GM13977 (cell line): ENCODE measurements at regions not wholly inside any gene's neighbourhood (a gene's known extent, or its start where the extent isn't known, plus 50 kb on each side); places are given as distances from the start of the nearest gene placed in this dataset.

ENCODE experiments used
- DNase-seq: peaks from one replicate; pipeline ENCODE4 v3.0.0; 2012; ENCODE audit warnings: low spot score
- in situ Hi-C: fragments of 300-500 bp; cut with MboI; formaldehyde crosslinking; loops from one replicate; pipeline ENCODE4 v1.12.0; 2022; ENCODE audit warnings: low sequenced_read_pairs, low pct_unique_long_range_greater_than_20kb, mixed read lengths, inconsistent platforms; ENCODE audit not compliant: unreplicated experiment
- TF ChIP-seq, protein P1 (sequence below): IDR thresholded peaks from 2 replicates; pipeline ENCODE4 v1.5.1; 2012; ENCODE audit warnings: mild to moderate bottlenecking, control low read depth; ENCODE audit not compliant: insufficient read depth; ENCODE audit errors: extremely low read depth, missing control alignments

DNA sequence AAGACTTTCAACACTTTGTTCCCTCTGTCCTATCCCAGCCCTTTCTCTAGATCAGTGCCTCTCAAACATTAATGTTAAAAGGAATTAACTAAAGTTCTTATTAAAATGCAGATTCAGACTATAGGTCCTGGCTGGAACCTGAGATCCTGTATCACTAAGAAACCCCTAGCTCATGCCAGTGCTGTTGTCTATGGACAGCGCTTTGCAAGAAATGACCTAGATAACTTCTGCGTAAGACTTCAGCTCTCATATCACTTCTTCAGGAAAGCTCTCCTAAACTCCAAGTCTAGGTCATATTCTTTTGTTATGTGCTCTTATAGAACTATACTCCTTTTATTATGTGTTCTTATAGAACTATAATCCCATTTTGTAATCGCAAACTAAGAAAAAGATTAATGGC is 67.8 kb upstream of the CDIN1 start:
- TF ChIP-seq, protein P1, sequence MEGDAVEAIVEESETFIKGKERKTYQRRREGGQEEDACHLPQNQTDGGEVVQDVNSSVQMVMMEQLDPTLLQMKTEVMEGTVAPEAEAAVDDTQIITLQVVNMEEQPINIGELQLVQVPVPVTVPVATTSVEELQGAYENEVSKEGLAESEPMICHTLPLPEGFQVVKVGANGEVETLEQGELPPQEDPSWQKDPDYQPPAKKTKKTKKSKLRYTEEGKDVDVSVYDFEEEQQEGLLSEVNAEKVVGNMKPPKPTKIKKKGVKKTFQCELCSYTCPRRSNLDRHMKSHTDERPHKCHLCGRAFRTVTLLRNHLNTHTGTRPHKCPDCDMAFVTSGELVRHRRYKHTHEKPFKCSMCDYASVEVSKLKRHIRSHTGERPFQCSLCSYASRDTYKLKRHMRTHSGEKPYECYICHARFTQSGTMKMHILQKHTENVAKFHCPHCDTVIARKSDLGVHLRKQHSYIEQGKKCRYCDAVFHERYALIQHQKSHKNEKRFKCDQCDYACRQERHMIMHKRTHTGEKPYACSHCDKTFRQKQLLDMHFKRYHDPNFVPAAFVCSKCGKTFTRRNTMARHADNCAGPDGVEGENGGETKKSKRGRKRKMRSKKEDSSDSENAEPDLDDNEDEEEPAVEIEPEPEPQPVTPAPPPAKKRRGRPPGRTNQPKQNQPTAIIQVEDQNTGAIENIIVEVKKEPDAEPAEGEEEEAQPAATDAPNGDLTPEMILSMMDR = no peak
- DNase-seq = no peak
- in situ Hi-C loops = loop anchor here (25.0 kb wide), 1 partner anchor 1376 kb away; no protein-coding TSS in a partner anchor

DNA sequence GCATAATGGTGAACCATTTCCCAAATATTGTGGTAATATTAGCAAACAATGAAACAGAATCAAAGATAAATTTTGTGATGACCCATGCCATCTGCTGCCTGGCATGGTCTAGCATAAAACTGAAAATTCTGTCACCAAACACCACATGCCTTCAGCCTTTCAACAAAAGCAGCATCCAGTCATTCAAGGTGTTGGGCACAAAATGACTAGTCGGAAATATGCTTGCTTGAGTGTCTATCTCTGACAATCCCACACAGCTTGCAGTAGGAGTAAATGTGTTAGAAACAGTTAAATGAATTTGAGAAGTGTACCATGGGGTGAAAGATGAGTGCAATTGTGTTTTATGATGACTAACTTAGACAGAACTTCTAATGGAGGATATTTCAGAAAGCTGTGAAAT is 61.7 kb upstream of the CDIN1 start:
- in situ Hi-C loops = loop anchor here (25.0 kb wide), 1 partner anchor 1370 kb away; no protein-coding TSS in a partner anchor
- TF ChIP-seq, protein P1 = no peak
- no peak for DNase-seq

DNA sequence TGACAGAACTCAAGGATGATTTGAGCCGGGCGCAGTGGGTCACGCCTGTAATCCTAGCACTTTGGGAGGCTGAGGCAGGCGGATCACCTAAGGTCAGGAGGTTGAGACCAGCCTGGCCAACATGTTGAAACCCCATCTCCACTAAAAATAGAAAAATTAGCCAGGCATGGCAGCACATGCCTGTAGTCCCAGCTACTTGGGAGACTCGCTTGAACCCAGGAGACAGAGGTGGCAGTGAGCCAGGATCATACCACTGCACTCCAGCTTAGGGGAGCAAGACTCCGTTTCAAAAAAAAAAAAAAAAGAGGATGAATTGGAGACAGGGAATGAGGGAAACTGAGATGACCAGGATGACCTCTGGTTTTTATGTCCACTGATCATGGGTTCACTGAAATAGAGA is 60.4 kb upstream of the CDIN1 start:
- in situ Hi-C loops = loop anchor here (25.0 kb wide), 1 partner anchor 1368 kb away; no protein-coding TSS in a partner anchor
- TF ChIP-seq, protein P1 = no peak
- DNase-seq = no peak

DNA sequence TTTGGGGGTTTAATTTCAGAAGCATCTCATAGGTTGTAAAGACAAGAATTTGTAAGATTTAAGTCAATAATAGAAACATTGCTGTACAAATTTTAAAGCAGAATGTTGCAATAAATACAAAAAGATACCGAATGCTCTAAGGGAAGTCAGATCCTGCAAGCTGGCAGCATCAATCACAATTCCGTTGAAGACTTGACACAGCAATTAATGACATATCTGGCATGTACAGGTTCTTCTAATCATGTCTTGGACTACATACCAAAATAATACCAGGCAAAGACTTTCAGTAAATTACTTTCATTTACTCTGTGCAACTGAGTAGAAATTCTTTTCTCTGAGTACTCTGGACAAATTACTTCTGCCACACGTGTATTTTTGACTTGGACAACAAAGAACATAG is 54.0 kb upstream of the CDIN1 start:
- DNase-seq = no peak
- TF ChIP-seq, protein P1 = no peak
- in situ Hi-C loops = no loop called here

DNA sequence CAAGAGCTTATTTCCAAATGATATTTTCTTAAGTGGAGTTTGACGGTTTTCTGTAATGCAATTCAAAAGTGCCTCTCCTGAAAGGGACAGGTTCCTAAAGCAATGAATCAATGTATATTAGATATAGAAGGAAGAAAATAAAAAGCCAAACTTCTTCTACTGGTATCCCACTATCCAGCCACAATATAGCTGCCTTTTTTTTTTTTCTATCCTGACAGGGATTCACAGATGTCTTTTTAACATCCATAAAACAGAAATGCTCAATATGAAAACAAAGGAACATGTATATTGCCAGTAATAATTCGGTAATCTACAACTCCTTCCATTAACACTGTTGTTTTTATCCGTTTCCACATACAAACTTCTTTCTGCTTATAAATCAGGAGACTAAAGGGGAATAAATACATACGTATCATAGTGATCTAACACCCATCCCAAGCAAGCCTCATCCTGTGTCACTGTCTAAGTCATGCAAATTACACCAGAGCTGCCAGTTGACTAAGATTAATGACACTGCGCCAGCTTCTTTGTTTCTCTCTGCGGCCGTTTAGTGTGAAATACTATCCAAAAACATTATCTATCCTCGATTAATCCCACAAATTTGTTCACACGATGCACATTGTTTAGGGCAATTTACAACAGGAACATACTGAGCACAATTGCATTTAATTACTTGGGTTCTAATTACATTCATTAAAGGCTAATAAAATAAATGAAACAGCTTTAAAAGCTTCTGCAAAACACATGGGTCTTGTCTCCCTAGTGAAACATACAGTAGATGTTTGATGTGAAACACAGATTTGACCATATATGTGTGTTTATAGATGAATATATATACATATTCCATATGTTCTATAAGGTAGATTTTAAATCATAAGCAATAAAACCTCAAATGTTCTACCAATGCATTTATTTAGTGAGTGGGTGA is 51.9 kb upstream of the CDIN1 start:
- DNase-seq = no peak
- TF ChIP-seq, protein P1 = no peak
- in situ Hi-C loops = no loop called here

DNA sequence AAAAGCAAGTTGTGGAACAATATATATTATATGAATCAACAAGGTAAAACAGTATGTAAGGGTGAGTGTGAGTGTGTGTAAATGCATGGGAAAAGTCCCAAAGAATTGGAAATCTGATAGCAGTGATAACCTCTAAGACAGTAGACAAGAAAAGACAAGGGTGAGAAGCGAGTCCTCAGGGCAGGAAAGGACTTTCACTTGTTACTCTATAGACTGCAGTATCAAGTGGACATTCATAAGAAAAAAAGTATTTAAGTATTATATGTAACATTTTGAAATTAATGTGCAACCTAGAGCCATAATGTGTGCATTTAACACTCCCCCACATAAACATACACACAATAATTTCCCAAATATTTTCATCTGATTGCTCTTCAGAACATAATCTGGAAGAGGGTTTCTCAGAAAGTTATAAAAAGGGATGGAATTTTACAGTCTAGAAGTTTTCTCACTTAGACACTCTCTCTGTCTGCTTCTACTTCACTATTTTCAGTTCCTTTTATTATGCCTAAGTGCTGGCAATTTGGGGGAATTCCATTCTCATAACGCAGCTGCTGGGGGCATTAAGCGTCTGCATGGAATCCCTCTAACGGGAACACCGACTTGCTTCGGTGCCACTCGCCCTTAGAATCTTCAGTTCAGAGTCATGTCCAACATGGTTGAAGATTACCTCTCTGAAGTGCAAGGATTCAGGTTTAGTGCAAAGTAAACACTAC is 50.0 kb upstream of the CDIN1 start:
- peak; percentile 14 for DNase-seq
- in situ Hi-C loops = no loop called here
- TF ChIP-seq, protein P1 = no peak
